Panc1 (cell line): ENCODE measurements at regions not wholly inside any gene's neighbourhood (a gene's known extent, or its start where the extent isn't known, plus 50 kb on each side); places are given as distances from the start of the nearest gene placed in this dataset.

ENCODE experiments used
- ATAC-seq: fragments of 200-7000 bp; cut with Tn5 transposase; 2 replicates; pipeline ENCODE4 v1.9.1; 2020; ENCODE audit warnings: mild to moderate bottlenecking, moderate library complexity
- BruUV-seq: library from RNA; stranded (reverse); fragments of 400-500 nt; replicated peaks from 2 replicates; lab custom pipeline; 2021; lab: Mats Ljungman, UMichigan
- CTCF ChIA-PET: fragments of 300-600 bp; sonication (Branson Sonifier 250); formaldehyde crosslinking; loops from one replicate; lab custom pipeline; 2022; ENCODE audit warnings: antibody characterized with exemption; lab: Charles Lee
- POLR2A ChIA-PET: fragments of 300-600 bp; sonication (Branson Sonifier 250); formaldehyde crosslinking; loops from one replicate; lab custom pipeline; 2022; ENCODE audit warnings: antibody characterized with exemption; lab: Charles Lee
- DNase-seq: peaks from one replicate; pipeline ENCODE4 v3.0.0-alpha.2; 2010; ENCODE audit warnings: low read depth, low spot score
- H3K27ac ChIP-seq: 2 replicates; pipeline ENCODE4 v1.5.1; 2011; ENCODE audit warnings: mild to moderate bottlenecking, low read length, inconsistent platforms
- H3K27me3 ChIP-seq: fragments of 200-500 bp; sonication (Bioruptor generic); 2 replicates; pipeline ENCODE4 v1.6.0; 2014; ENCODE audit warnings: low read length, inconsistent platforms; ENCODE audit not compliant: control insufficient read depth, insufficient read depth
- H3K36me3 ChIP-seq: fragments of 200-500 bp; sonication (Bioruptor generic); 2 replicates; pipeline ENCODE4 v1.5.1; 2014; ENCODE audit warnings: inconsistent platforms, mild to moderate bottlenecking, low read length, moderate library complexity; ENCODE audit not compliant: control insufficient read depth, insufficient read depth
- H3K4me1 ChIP-seq: 2 replicates; pipeline ENCODE4 v1.5.1; 2011; ENCODE audit warnings: inconsistent platforms, mild to moderate bottlenecking, low read length, moderate library complexity; ENCODE audit not compliant: control insufficient read depth, insufficient read depth
- H3K4me3 ChIP-seq, 2 experiments: 2 replicates each; pipeline ENCODE4 v1.5.1; 2011 to 2012; ENCODE audit warnings: low read depth in 2 of 2, low read length in 2 of 2, mild to moderate bottlenecking in 2 of 2, inconsistent platforms in 1 of 2, moderate library complexity in 1 of 2
- H3K9me3 ChIP-seq: fragments of 200-500 bp; sonication (Bioruptor generic); 2 replicates; pipeline ENCODE4 v1.5.1; 2014; ENCODE audit warnings: low read depth, mild to moderate bottlenecking, inconsistent platforms, low read length, moderate library complexity; ENCODE audit not compliant: control insufficient read depth, insufficient read depth
- CTCF ChIP-seq: fragments of 450-650 bp; IDR thresholded peaks from 2 replicates; pipeline ENCODE4 v1.5.1; 2017; ENCODE audit warnings: mild to moderate bottlenecking
- POLR2AphosphoS5 ChIP-seq: IDR thresholded peaks from 2 replicates; pipeline ENCODE4 v1.6.1; 2012; ENCODE audit warnings: mild to moderate bottlenecking, low read depth, low read length, moderate library complexity
- REST ChIP-seq, 2 experiments: IDR thresholded peaks; 2 replicates each; pipeline ENCODE4 v1.6.1; 2011 to 2012; ENCODE audit warnings: low read depth in 2 of 2, control low read depth in 1 of 2, low read length in 1 of 2, mild to moderate bottlenecking in 1 of 2, moderate library complexity in 1 of 2; ENCODE audit not compliant: insufficient read depth in 1 of 2
- SIN3A ChIP-seq: IDR thresholded peaks from 2 replicates; pipeline ENCODE4 v1.6.1; 2012; ENCODE audit warnings: low read depth, mild to moderate bottlenecking, low read length, moderate library complexity, borderline replicate concordance; ENCODE audit not compliant: insufficient read depth
- TCF7L2 ChIP-seq: IDR thresholded peaks from 2 replicates; pipeline ENCODE4 v1.6.1; 2011; ENCODE audit warnings: mild to moderate bottlenecking, low read depth, low read length, inconsistent platforms
- in situ Hi-C: cut with HindIII; loops from 2 replicates; pipeline ENCODE4 v1.10.0; 2016; ENCODE audit warnings: low sequenced_read_pairs, low pct_unique_long_range_greater_than_20kb
- intact Hi-C: fragments of 100-400 bp; cut with micrococcal nuclease; formaldehyde crosslinking; loops from one replicate; pipeline ENCODE4 v1.10.0; 2022; ENCODE audit not compliant: unreplicated experiment

- no peak overlapping the region for H3K27ac ChIP-seq
- H3K36me3 ChIP-seq = no peaks in the 10 kb centered on the region
- in situ Hi-C loops (no loop called here), intact Hi-C loops (no loop called here)
- ATAC-seq (no peak), DNase-seq (no peak)
- TF ChIP-seq CTCF (no peak), REST (IDR thresholded peaks at IDR 0.05; ENCODE audit: insufficient read depth in 1 of 2, low read depth in 2 of 2, low read length in 1 of 2) (no peak), TCF7L2 (no peak), SIN3A (no peak), POLR2AphosphoS5 (no peak)
- H3K4me3 ChIP-seq = no peak overlapping the region
- ChIA-PET POLR2A (no interaction called here), CTCF (no interaction called here)
- peaks cover 9% of the 10 kb centered on the region for H3K4me1 ChIP-seq
- 0 out of 2 replicates have a peak, but pooled peaks cover 3% of the 10 kb centered on the region for H3K9me3 ChIP-seq
- BruUV-seq = no TSS peak
- peaks cover 12% of the 10 kb centered on the region for H3K27me3 ChIP-seq
Observed at GRCh38 chr10:120975868-120976225, 124.7 kb downstream of the WDR11 start.

GRCh38 chr10:120977897-120978296 is 126.7 kb downstream of the WDR11 start:
- ATAC-seq (no peak), DNase-seq (no peak)
- H3K27ac ChIP-seq = no peak overlapping the region
- BruUV-seq = no TSS peak
- peaks cover 12% of the 10 kb centered on the region for H3K27me3 ChIP-seq
- POLR2A ChIA-PET = no interaction called here
- intact Hi-C loops (no loop called here), in situ Hi-C loops (no loop called here)
- H3K9me3 ChIP-seq = 0 out of 2 replicates have a peak, but pooled peaks cover 3% of the 10 kb centered on the region
- CTCF ChIA-PET = interaction anchor here (0.6 kb wide), 1 partner anchor 761 kb away, joined by 3 read pairs; no protein-coding TSS in a partner anchor
- H3K4me3 ChIP-seq = no peak overlapping the region
- no peaks in the 10 kb centered on the region for H3K36me3 ChIP-seq
- TF ChIP-seq TCF7L2 (no peak), CTCF (no peak), REST (IDR thresholded peaks at IDR 0.05; ENCODE audit: insufficient read depth in 1 of 2, low read depth in 2 of 2, low read length in 1 of 2) (no peak), POLR2AphosphoS5 (no peak), SIN3A (no peak)
- H3K4me1 ChIP-seq = peaks cover 9% of the 10 kb centered on the region
